Panc1 (cell line): ENCODE measurements at regions not wholly inside any gene's neighbourhood (a gene's known extent, or its start where the extent isn't known, plus 50 kb on each side); places are given as distances from the start of the nearest gene placed in this dataset.

Experiments
- CTCF ChIP-seq: fragments of 450-650 bp; IDR thresholded peaks from 2 replicates; pipeline ENCODE4 v1.5.1; 2017; ENCODE audit warnings: mild to moderate bottlenecking
- POLR2AphosphoS5 ChIP-seq: IDR thresholded peaks from 2 replicates; pipeline ENCODE4 v1.6.1; 2012; ENCODE audit warnings: mild to moderate bottlenecking, low read depth, low read length, moderate library complexity
- SIN3A ChIP-seq: IDR thresholded peaks from 2 replicates; pipeline ENCODE4 v1.6.1; 2012; ENCODE audit warnings: low read depth, mild to moderate bottlenecking, low read length, moderate library complexity, borderline replicate concordance; ENCODE audit not compliant: insufficient read depth
- TF ChIP-seq, protein P1 (sequence below), 2 experiments: IDR thresholded peaks; 2 replicates each; pipeline ENCODE4 v1.6.1; 2011 to 2012; ENCODE audit warnings: low read depth in 2 of 2, control low read depth in 1 of 2, low read length in 1 of 2, mild to moderate bottlenecking in 1 of 2, moderate library complexity in 1 of 2; ENCODE audit not compliant: insufficient read depth in 1 of 2

DNA sequence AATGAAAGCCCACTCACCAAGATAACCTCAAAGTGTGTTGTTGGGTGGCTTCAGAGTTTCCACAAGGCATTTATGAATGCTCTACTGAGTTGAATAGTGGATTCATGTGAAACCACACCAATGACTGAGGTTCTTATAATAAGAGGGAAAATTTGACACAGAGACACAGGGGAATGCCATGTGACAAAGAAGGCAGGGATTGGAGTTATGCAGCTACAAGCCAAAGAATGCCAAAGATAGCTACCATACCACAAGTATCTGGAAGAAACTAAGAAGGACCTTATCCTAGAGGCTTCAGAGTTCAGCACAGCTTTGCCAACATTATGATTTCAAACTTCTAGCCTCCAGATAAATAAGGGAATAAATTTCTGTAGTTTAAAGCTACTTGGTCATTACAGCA is 68.0 kb upstream of the PCDH15 start:
- TF ChIP-seq CTCF (no peak), POLR2AphosphoS5 (no peak), SIN3A (no peak)
- TF ChIP-seq, protein P1, sequence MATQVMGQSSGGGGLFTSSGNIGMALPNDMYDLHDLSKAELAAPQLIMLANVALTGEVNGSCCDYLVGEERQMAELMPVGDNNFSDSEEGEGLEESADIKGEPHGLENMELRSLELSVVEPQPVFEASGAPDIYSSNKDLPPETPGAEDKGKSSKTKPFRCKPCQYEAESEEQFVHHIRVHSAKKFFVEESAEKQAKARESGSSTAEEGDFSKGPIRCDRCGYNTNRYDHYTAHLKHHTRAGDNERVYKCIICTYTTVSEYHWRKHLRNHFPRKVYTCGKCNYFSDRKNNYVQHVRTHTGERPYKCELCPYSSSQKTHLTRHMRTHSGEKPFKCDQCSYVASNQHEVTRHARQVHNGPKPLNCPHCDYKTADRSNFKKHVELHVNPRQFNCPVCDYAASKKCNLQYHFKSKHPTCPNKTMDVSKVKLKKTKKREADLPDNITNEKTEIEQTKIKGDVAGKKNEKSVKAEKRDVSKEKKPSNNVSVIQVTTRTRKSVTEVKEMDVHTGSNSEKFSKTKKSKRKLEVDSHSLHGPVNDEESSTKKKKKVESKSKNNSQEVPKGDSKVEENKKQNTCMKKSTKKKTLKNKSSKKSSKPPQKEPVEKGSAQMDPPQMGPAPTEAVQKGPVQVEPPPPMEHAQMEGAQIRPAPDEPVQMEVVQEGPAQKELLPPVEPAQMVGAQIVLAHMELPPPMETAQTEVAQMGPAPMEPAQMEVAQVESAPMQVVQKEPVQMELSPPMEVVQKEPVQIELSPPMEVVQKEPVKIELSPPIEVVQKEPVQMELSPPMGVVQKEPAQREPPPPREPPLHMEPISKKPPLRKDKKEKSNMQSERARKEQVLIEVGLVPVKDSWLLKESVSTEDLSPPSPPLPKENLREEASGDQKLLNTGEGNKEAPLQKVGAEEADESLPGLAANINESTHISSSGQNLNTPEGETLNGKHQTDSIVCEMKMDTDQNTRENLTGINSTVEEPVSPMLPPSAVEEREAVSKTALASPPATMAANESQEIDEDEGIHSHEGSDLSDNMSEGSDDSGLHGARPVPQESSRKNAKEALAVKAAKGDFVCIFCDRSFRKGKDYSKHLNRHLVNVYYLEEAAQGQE (IDR thresholded peaks at IDR 0.05; ENCODE audit: insufficient read depth in 1 of 2, low read depth in 2 of 2, low read length in 1 of 2) = no peak
